ENCODE measurements at regions not wholly inside any gene's neighbourhood (a gene's known extent, or its start where the extent isn't known, plus 50 kb on each side); places are given as distances from the start of the nearest gene placed in this dataset.
"Not testable (repeated sequence)": the region's sequence is repeated elsewhere in the genome, so short reads cannot be mapped to it uniquely, and the experiment has no call there.

DNA sequence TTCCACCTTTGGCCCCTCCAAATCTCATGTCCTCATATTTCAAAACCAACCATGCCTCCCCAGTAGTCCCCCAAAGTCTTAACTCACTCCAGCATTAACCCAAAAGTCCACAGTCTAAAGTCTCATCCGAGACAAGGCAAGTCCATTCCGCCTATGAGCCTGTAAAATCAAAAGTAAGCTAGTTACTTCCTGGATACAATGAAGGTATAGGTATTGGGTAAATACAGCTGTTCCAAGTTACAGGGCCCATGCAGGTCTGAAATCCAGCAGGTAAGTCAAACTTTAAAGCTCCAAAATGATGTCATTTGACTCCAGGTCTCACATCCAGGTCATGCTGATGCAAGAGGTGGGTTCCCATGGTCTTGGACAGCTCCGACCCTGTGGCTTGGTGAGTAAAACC, 1640.1 kb upstream of the LRRTM3 start:
- TF ChIP-seq, protein P1, sequence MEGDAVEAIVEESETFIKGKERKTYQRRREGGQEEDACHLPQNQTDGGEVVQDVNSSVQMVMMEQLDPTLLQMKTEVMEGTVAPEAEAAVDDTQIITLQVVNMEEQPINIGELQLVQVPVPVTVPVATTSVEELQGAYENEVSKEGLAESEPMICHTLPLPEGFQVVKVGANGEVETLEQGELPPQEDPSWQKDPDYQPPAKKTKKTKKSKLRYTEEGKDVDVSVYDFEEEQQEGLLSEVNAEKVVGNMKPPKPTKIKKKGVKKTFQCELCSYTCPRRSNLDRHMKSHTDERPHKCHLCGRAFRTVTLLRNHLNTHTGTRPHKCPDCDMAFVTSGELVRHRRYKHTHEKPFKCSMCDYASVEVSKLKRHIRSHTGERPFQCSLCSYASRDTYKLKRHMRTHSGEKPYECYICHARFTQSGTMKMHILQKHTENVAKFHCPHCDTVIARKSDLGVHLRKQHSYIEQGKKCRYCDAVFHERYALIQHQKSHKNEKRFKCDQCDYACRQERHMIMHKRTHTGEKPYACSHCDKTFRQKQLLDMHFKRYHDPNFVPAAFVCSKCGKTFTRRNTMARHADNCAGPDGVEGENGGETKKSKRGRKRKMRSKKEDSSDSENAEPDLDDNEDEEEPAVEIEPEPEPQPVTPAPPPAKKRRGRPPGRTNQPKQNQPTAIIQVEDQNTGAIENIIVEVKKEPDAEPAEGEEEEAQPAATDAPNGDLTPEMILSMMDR (IDR thresholded peaks at IDR 0.05) = not testable (repeated sequence)
- not testable (repeated sequence) for TF ChIP-seq POLR2A (IDR thresholded peaks at IDR 0.05)
